Stimulated activated CD4-positive, alpha-beta T cell treated with anti-CD3 and anti-CD28 coated beads, Interleukin-1b, Interleukin-23, amount 100 ng/mL, for 4 hours (primary cell): ENCODE measurements at regions not wholly inside any gene's neighbourhood (a gene's known extent, or its start where the extent isn't known, plus 50 kb on each side); places are given as distances from the start of the nearest gene placed in this dataset.

Source experiments
- DNase-seq, 2 donors: peaks; one replicate each; pipeline ENCODE4 v3.0.0-alpha.2; 2020; ENCODE audit warnings: low read depth in 2 of 2

DNA sequence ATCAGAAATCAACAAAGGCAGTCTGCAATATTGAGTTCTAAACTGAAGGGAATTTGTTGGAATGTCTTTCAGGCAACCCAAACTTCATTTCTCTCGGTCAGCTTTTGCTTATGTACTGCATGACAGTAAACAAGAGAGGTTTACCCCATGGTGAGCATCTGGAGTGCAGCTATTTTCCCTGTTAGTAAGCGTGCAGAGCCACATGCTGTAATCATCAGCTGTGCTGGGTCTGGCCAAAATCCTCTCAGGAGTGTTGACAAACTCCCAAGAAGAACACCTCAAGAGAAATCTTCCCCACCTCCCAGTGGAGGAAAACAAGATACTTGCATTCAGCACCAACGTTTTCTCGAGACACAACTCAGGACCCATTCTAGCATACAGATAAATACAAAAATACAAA, 83.6 kb upstream of the ADAMTSL1 start:
- no peak for DNase-seq

DNA sequence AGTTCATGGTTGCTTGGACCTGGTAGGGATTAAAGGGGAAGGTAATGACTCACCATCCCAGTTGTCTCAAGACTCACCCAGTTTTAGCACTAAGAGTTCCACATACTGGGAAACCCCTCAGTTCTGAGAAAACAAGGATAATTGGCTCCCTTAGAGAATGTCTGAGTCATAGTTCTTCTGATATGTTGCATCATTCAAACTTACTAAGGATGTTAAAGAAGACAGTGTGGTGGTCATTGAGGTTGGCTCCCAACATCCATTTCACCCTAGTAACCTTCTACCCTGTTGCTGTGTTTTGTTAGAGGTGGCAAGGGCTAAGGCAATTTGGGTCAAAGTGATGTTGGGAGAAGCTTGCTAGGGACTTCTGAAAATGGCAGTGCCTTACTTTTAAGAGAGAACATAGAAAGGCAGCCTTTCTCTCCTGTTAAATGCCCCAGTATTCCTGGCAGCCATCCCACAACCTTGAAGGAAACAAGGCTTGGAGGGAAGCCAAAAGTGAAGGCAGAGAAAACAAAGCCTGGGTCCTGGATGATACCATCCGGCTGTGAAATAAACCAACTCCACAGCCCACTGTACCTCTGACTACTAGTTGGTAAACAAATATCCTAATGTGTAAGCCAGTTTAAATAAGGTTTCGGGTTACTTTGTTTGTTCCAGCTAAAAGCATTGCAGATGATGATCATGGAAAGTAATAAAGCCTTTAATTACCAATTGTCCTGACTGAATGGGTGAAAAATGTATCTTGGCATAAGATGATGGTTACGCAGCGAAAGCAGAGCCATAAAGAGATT, 80.4 kb upstream of the ADAMTSL1 start:
- no peak for DNase-seq

DNA sequence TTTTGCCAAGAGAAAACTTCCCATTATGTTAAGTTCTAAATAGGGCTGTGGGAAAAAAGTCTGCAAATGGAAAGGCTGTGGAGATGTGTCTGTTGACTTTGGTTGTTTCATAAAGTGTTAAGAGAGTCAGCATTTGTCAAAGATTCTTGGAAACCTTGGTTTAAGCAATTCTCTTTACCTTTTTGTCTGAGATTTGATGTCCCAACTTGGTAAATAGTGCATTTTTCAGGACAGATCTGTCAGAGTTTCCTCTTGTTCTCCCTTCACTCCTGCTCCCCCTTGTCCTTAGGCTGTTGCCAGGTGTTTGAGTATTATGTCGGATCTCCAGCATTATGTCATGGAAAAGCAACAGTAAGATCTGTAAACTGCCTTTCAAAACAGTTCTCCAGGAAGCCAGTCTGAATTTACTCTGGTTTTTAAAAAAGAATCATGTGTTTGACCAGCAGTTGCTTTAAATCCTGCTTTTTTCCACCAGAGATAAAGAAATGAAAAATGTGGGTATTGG, 79.1 kb upstream of the ADAMTSL1 start:
- DNase-seq: no peak

DNA sequence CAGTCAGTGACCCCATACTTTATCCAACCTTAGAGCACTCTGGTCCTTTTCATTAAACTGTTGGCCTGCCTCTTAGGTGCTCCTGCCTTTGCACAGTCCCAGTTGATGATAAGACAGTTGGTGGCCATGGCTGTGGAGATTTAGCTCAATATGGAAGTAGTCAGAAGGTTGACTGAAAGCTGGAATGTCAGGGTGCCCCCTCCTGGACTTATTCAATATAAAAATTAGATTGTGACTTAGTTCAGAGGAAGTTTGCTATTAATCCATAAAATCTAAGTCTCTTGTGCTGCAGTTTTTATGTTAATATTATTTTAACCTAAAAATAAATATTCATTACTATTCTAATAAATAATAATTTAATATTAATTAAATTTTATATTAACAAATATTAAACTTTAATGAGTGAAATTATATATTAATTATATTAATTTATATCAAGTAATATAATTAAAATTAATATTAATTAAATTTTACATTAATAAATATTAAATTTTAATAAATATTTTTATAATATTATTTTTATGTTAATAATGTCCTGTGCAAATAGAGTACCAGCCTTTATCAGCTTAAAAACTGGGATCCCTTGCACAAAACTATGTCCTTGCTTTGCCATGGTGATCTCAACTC, 77.7 kb upstream of the ADAMTSL1 start:
- no peak for DNase-seq

DNA sequence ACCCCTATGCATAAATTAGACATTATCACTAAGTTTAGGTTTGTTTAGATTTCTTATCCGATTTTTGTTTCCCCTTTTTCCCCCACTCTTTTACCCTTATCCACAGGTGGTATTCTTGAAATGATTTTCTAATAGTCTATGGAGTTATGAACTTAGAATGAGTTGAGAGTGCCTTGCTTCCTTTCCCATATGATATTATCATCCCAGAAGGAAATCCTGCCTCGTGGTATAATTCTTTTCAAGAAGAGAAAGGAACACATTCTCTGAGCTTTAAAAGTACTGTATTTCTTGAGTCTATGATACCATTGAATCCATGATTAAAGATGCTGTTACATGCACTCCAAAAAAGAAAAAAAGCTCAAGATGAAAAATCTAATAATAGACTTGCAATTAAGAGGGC, 76.9 kb upstream of the ADAMTSL1 start:
- no peak for DNase-seq

DNA sequence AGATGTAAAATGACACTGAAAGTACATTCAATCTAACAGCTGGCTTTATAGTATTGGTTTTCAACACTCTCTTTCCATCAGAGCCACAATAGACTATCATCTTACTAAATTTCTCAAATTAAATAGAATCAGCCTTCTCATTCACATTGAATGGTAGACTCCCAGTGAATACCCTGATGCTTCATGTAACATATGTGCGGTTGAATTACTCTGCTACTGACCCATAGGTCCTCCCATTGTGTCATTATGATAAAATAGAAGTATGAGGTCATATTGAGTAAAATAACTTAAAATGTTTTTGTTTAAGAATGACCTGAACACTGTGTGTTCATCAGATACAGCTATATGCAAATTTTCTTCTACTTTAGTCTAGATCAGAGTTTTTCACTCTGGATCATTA, 75.9 kb upstream of the ADAMTSL1 start:
- DNase-seq: no peak

DNA sequence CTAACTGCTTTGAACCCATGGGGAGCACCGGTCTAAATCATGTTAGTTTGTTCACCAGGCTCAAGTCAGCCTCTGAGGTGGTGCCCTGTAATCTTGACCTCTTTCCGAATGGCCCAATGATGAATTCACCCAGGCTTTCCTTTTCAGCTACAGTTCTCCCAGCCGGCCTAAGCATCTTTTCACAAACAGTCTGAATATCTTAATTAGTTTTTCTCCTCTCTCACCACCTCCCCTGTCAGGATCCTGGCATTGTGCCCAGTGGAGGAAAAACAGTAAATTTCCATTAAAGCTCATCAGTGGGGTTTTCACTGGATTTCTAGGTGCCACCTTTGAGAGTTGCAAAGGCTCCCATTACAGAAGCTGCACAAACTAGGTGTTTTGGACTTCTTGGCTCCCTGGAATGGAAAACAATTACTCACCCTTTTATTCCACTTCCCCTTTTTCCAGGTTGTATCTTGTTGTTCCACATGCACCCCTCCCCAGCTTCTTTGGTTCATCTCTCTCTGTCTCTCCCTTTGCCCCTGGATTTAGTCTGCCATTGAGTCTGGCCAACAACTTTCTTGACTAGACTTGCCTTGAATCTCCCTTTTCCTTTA, 69.4 kb upstream of the ADAMTSL1 start:
- DNase-seq: no peak

DNA sequence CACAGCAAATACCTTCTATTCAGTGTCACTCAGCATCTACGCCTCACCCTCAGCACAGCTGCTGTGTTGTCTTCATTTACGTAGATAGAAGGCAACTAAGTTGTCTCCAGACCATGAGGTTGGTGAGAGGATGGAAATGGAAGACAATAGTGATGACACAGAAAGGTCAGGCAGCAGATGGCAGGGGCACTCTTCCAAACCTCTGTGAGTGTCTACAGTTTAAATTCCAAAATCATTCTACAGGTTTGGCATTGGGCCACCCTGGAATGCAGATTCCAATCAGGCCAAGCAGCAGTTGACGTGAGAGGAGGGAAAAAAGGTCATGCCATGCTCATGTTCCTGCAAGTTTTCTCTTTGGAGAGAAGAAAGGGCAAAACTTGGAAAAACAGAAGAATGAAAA, 68.7 kb upstream of the ADAMTSL1 start:
- DNase-seq: no peak

DNA sequence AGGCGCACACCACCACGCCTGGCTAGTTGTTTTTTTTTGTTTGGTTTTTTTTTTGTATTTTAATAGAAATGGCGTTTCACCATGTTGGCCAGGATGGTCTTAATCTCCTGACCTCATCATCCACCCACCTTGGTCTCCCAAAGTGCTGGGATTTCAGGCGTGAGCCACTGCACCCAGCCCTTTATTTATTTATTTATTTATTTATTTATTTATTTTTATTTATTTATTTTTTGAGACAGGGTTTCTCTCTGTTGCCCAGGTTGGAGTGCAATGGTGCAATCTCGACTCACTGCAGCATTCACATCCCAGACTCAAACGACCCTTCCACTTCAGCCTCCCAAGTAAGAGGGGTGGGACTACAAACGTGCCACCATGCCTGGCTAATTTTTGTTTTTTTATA, 63.0 kb upstream of the ADAMTSL1 start:
- no peak for DNase-seq

DNA sequence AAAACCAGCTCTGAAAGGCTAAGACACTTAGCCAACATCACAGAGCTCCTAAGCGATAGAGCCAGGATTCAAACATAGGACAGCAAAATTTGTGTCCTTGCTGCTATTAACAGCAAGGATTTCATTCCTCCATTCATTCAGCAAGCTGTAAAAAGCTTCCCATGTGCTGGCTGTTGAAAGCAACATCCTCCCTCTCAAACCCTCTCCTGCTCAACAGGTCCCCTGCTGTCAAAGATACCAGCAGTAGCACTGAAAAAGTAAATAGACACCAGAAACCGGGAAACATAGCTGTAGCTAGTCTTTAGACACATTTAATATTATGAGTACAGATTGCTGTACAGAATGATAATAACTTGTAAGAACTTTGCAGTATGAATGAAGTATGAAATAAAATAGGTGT, 52.6 kb upstream of the ADAMTSL1 start:
- no peak for DNase-seq

DNA sequence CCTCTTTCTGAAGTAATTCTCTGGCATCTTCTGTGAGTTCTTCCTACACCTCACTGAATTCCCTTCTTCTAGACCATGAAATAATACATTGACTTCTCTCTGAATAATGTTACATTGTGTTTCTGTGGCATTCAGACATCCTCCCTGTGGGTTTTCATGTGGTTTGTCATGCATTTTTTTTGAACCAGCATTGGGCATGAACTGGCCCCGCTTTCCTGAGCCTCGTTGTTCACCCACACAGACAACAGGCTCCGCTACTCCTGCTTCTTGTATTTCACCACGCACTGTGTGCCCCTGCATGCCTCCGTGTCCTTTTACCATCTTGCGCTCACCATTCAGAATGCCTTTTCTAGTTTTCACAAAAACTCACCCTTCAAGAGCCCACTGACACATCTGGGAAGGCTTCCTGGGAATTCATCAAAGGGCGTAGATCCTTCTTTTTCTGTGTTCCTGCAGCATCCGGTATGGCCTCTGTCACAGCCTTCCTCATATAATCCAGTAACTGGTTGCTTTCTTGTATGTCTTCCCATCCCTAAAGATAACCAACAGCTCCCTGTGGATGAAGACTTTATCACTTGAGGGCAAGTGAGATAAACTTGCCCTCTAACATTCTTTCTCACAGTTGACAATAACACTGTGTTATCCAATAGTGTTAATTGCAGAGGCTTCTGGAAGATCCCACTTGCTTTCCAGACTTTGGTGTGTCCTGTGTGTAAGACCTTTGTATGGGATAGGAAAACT, 51.5 kb upstream of the ADAMTSL1 start:
- DNase-seq: no peak

DNA sequence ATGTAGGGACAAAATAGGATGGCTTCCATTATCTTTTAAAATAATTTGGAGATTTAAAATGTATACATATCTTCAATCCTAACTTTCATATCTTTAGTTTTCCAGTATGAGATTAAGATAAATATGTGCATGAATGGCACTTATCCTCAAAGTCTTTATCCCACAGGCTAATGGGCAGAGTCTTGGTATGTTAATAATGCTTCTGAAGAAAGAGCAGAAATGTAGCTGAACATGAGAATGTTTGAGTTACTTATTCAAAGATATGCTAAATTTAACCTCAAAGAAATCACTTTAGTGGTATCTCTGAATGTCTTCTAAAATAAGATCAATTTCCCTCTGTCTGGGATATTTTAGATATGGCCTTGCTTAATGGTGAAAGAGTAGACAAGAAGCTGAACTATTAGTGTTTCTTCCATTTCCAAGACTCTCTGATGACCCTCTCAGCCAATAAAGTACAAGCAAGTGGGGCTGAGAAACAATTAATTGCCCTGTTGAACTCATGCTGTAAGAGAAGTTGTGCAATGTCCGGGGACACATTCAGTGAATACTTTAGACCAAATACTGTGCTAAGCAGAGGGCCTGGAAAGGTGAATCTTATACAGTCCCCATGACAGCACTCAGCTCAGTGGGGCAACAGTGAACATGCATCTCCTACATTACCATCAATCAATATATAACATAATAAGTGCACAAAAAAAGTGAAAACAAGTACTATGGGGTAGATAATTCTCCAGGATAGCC, 50.0 kb upstream of the ADAMTSL1 start:
- DNase-seq: no peak
